PC-3 (cell line): ENCODE measurements at regions not wholly inside any gene's neighbourhood (a gene's known extent, or its start where the extent isn't known, plus 50 kb on each side); places are given as distances from the start of the nearest gene placed in this dataset.

Source experiments
- ATAC-seq: fragments of 200-7000 bp; cut with Tn5 transposase; 2 replicates; pipeline ENCODE4 v1.9.1; 2020; ENCODE audit warnings: mild to moderate bottlenecking, moderate library complexity
- BruUV-seq: library from RNA; stranded (reverse); fragments of 400-500 nt; replicated peaks from 2 replicates; lab custom pipeline; 2021; lab: Mats Ljungman, UMichigan
- CTCF ChIA-PET: fragments of 300-600 bp; sonication (Branson Sonifier 250); formaldehyde crosslinking; loops from one replicate; lab custom pipeline; 2022; ENCODE audit warnings: antibody characterized with exemption; lab: Charles Lee
- POLR2A ChIA-PET: fragments of 300-600 bp; sonication (Branson Sonifier 250); formaldehyde crosslinking; loops from one replicate; lab custom pipeline; 2022; ENCODE audit warnings: antibody characterized with exemption; ENCODE audit not compliant: unreplicated experiment; lab: Charles Lee
- DNase-seq: peaks from one replicate; pipeline ENCODE4 v3.0.0-alpha.2; 2015
- H2AFZ ChIP-seq: fragments of 300-600 bp; sonication (generic); 2 replicates; pipeline ENCODE4 v1.6.0; 2016; ENCODE audit warnings: antibody characterized with exemption, low read length
- H3F3A ChIP-seq: fragments of 300-600 bp; sonication (generic); one replicate; pipeline ENCODE4 v1.6.0; 2017; ENCODE audit warnings: antibody characterized with exemption, low read length, control low read depth, mild to moderate bottlenecking; ENCODE audit not compliant: unreplicated experiment
- H3K27ac ChIP-seq: fragments of 300-600 bp; sonication (generic); 2 replicates; pipeline ENCODE4 v1.5.1; 2016; ENCODE audit warnings: mild to moderate bottlenecking, low read length
- H3K27me3 ChIP-seq: fragments of 300-600 bp; sonication (generic); 2 replicates; pipeline ENCODE4 v1.6.1; 2016; ENCODE audit warnings: low read length, mixed read lengths
- H3K36me3 ChIP-seq: fragments of 300-600 bp; sonication (generic); 2 replicates; pipeline ENCODE4 v1.6.1; 2016; ENCODE audit warnings: low read depth, mixed run types, low read length, mixed read lengths
- H3K4me1 ChIP-seq: fragments of 300-600 bp; sonication (generic); 2 replicates; pipeline ENCODE4 v1.5.1; 2016; ENCODE audit warnings: low read length; ENCODE audit not compliant: insufficient read depth
- H3K4me2 ChIP-seq: fragments of 300-600 bp; sonication (generic); 2 replicates; pipeline ENCODE4 v1.6.0; 2016; ENCODE audit warnings: low read length
- H3K4me3 ChIP-seq: fragments of 300-600 bp; sonication (generic); 2 replicates; pipeline ENCODE4 v1.5.1; 2016; ENCODE audit warnings: mild to moderate bottlenecking, low read length, mixed read lengths
- H3K79me2 ChIP-seq: fragments of 300-600 bp; sonication (generic); 2 replicates; pipeline ENCODE4 v1.6.1; 2017; ENCODE audit warnings: low read length, mixed read lengths
- H3K9ac ChIP-seq: fragments of 300-600 bp; sonication (generic); 2 replicates; pipeline ENCODE4 v1.6.0; 2016; ENCODE audit warnings: mild to moderate bottlenecking, low read length
- H3K9me2 ChIP-seq: fragments of 300-600 bp; sonication (generic); replicated peaks from 2 replicates; pipeline ENCODE4 v1.6.1; 2016; ENCODE audit warnings: mixed run types, low read length, mixed read lengths
- H3K9me3 ChIP-seq: fragments of 300-600 bp; sonication (generic); 2 replicates; pipeline ENCODE4 v1.6.1; 2016; ENCODE audit warnings: low read length, mixed read lengths
- H4K20me1 ChIP-seq: fragments of 300-600 bp; sonication (generic); 2 replicates; pipeline ENCODE4 v1.6.1; 2016; ENCODE audit warnings: low read length, mixed read lengths
- EZH2 ChIP-seq: fragments of 300-600 bp; sonication (generic); IDR thresholded peaks from one replicate; pipeline ENCODE4 v1.6.1; 2017; ENCODE audit warnings: antibody characterized with exemption, mild to moderate bottlenecking, low read length; ENCODE audit not compliant: unreplicated experiment
- EZH2phosphoT487 ChIP-seq: fragments of 300-600 bp; sonication (generic); IDR thresholded peaks from 2 replicates; pipeline ENCODE4 v1.6.1; 2018; ENCODE audit warnings: mild to moderate bottlenecking, antibody characterized with exemption, low read length, borderline replicate concordance
- intact Hi-C: fragments of 100-400 bp; cut with micrococcal nuclease; formaldehyde crosslinking; loops from 2 replicates; pipeline ENCODE4 v1.9.0; 2023
- TF ChIP-seq, protein P1 (sequence below): fragments of 300-600 bp; sonication (generic); conservative IDR thresholded peaks from 2 replicates; pipeline ENCODE4 v1.5.1; 2017; ENCODE audit warnings: antibody characterized with exemption, low read depth, mild to moderate bottlenecking, low read length

DNA sequence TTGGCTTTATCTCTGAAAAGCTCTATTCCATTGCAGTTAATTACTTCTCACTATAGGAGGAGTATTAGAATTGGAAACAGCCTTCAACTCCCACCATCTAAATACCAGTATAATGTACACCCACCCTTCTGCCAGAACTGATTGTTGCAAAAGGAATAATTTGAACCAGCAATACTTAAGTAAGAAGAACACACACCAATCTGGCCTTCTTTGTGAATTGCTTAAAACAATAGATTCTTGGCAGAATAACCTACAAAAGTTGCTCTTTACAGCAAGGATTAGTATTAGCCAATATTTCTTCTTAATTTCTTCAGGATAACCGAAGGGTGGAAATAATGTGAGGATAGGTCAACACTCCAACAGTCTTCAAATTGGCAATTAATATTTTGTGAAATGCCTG, 54.9 kb upstream of the ADAMTS5 start:
- Histone ChIP-seq H3K27me3 (no peaks in the 10 kb centered on the region), H2AFZ (no peak overlapping the region), H3F3A (no peaks in the 10 kb centered on the region), H4K20me1 (no peaks in the 10 kb centered on the region), H3K27ac (no peak overlapping the region), H3K79me2 (no peaks in the 10 kb centered on the region), H3K36me3 (no peaks in the 10 kb centered on the region), H3K4me2 (no peak overlapping the region), H3K9me2 (no peaks in the 10 kb centered on the region), H3K9me3 (no peaks in the 10 kb centered on the region), H3K4me1 (no peaks in the 10 kb centered on the region), H3K9ac (no peak overlapping the region), H3K4me3 (no peak overlapping the region)
- CTCF ChIA-PET: no interaction called here
- no TSS peak for BruUV-seq
- POLR2A ChIA-PET: no interaction called here
- ATAC-seq: no peak
- DNase-seq: no peak
- TF ChIP-seq EZH2: no peak
- TF ChIP-seq, protein P1, sequence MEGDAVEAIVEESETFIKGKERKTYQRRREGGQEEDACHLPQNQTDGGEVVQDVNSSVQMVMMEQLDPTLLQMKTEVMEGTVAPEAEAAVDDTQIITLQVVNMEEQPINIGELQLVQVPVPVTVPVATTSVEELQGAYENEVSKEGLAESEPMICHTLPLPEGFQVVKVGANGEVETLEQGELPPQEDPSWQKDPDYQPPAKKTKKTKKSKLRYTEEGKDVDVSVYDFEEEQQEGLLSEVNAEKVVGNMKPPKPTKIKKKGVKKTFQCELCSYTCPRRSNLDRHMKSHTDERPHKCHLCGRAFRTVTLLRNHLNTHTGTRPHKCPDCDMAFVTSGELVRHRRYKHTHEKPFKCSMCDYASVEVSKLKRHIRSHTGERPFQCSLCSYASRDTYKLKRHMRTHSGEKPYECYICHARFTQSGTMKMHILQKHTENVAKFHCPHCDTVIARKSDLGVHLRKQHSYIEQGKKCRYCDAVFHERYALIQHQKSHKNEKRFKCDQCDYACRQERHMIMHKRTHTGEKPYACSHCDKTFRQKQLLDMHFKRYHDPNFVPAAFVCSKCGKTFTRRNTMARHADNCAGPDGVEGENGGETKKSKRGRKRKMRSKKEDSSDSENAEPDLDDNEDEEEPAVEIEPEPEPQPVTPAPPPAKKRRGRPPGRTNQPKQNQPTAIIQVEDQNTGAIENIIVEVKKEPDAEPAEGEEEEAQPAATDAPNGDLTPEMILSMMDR: no peak
- no peak for TF ChIP-seq EZH2phosphoT487
- intact Hi-C loops: no loop called here

- ChIA-PET POLR2A (no interaction called here), CTCF (no interaction called here)
- Histone ChIP-seq H3K4me1 (no peaks in the 10 kb centered on the region), H3K9ac (no peak overlapping the region), H3K36me3 (no peaks in the 10 kb centered on the region), H3K4me3 (no peak overlapping the region), H3K79me2 (no peaks in the 10 kb centered on the region), H2AFZ (no peak overlapping the region), H3K27ac (no peak overlapping the region), H4K20me1 (no peaks in the 10 kb centered on the region), H3F3A (no peaks in the 10 kb centered on the region), H3K9me3 (no peaks in the 10 kb centered on the region), H3K27me3 (no peaks in the 10 kb centered on the region), H3K9me2 (no peaks in the 10 kb centered on the region), H3K4me2 (no peak overlapping the region)
- TF ChIP-seq, protein P1: no peak
- TF ChIP-seq EZH2 (no peak), EZH2phosphoT487 (no peak)
- intact Hi-C loops: no loop called here
- ATAC-seq (no peak), DNase-seq (no peak)
- no TSS peak for BruUV-seq
These were observed 54.2 kb upstream of the ADAMTS5 start for GRCh38 chr21:27021046-27021445.

DNA sequence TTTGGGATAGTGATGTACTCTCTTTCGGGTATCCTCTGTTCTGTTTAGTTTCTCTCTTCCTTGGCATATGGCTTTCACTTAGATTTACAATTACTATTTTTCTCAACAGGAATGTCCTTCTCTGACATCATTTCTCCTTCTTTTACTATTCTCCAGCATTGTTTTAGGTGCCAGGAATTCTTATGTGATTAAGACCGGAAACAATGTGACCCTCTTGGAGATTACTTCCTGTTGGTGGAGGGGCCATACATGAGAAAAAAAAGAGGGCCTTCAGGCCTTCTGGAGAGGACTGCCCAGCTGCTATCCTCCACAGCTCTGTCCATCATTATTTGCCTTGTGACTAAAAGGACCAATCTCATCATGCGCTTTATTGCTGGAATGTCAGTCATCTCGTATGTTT, 50.4 kb upstream of the ADAMTS5 start:
- Histone ChIP-seq H2AFZ (no peak overlapping the region), H3K4me3 (no peak overlapping the region), H3K27ac (no peak overlapping the region), H3K9me2 (no peaks in the 10 kb centered on the region), H3K79me2 (no peaks in the 10 kb centered on the region), H3K9ac (no peak overlapping the region), H3K27me3 (no peaks in the 10 kb centered on the region), H3K4me2 (no peak overlapping the region), H3K36me3 (no peaks in the 10 kb centered on the region), H3F3A (no peaks in the 10 kb centered on the region), H3K9me3 (no peaks in the 10 kb centered on the region), H4K20me1 (no peaks in the 10 kb centered on the region), H3K4me1 (no peaks in the 10 kb centered on the region)
- BruUV-seq: no TSS peak
- ATAC-seq (no peak), DNase-seq (no peak)
- POLR2A ChIA-PET: no interaction called here
- CTCF ChIA-PET: no interaction called here
- intact Hi-C loops: no loop called here
- TF ChIP-seq, protein P1: no peak
- TF ChIP-seq EZH2: no peak
- TF ChIP-seq EZH2phosphoT487: no peak
